ENCODE measurements at regions not wholly inside any gene's neighbourhood (a gene's known extent, or its start where the extent isn't known, plus 50 kb on each side); places are given as distances from the start of the nearest gene placed in this dataset.

DNA sequence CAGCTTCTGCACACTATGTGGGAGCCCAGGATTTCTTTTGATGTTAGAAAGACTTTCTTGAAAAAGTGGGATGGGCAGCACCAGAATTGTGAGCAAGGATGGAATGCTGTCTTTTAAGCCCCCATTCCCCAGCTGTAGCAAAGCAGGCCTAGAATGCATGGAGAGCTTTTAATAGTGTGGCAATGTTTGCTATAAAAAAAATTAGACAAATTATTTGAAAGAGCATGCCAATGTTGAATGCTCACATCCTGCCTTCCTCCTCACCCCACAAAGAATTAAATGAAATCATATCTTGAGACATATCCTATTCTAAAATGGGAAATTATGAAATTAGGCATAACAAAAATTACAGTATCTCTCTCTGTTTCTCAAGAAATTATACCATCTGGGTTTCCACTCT, 154.7 kb downstream of the C11orf91 start:
- TF ChIP-seq, protein P1, sequence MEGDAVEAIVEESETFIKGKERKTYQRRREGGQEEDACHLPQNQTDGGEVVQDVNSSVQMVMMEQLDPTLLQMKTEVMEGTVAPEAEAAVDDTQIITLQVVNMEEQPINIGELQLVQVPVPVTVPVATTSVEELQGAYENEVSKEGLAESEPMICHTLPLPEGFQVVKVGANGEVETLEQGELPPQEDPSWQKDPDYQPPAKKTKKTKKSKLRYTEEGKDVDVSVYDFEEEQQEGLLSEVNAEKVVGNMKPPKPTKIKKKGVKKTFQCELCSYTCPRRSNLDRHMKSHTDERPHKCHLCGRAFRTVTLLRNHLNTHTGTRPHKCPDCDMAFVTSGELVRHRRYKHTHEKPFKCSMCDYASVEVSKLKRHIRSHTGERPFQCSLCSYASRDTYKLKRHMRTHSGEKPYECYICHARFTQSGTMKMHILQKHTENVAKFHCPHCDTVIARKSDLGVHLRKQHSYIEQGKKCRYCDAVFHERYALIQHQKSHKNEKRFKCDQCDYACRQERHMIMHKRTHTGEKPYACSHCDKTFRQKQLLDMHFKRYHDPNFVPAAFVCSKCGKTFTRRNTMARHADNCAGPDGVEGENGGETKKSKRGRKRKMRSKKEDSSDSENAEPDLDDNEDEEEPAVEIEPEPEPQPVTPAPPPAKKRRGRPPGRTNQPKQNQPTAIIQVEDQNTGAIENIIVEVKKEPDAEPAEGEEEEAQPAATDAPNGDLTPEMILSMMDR (IDR thresholded peaks at IDR 0.05), result no peak
- no peak for TF ChIP-seq POLR2A (IDR thresholded peaks at IDR 0.05)
